Fibroblast of lung (primary cell): ENCODE measurements at regions not wholly inside any gene's neighbourhood (a gene's known extent, or its start where the extent isn't known, plus 50 kb on each side); places are given as distances from the start of the nearest gene placed in this dataset.

ENCODE experiments used
- CTCF ChIP-seq, 2 donors: IDR thresholded peaks in 1 of 2; conservative IDR thresholded peaks in 1 of 2; 1 replicate in 1 of 2; 2 replicates in 1 of 2; pipeline ENCODE4 v1.5.1; 2011 to 2012; ENCODE audit warnings: low read length in 2 of 2, control low read depth in 1 of 2, inconsistent platforms in 1 of 2, low read depth in 1 of 2, mild to moderate bottlenecking in 1 of 2
- EZH2 ChIP-seq: IDR thresholded peaks from 2 replicates; pipeline ENCODE4 v1.5.1; 2012; ENCODE audit warnings: low read length, control low read depth, mild to moderate bottlenecking; ENCODE audit errors: missing control alignments

- TF ChIP-seq CTCF (conservative IDR thresholded peaks at IDR 0.05 in 1 of 2, IDR thresholded peaks at IDR 0.05 in 1 of 2; ENCODE audit: low read depth in 1 of 2, low read length in 2 of 2) = no peak
- no peak for TF ChIP-seq EZH2
These were observed 87.7 kb downstream of the ZNF518B start for GRCh38 chr4:10369517-10369916.
